K562 (cell line): ENCODE measurements at regions not wholly inside any gene's neighbourhood (a gene's known extent, or its start where the extent isn't known, plus 50 kb on each side); places are given as distances from the start of the nearest gene placed in this dataset.
"Not testable (repeated sequence)": the region's sequence is repeated elsewhere in the genome, so short reads cannot be mapped to it uniquely, and the experiment has no call there.

Source experiments
- ATAC-seq: fragments of 200-7000 bp; cut with Tn5 transposase; 3 replicates; pipeline ENCODE4 v1.9.1; 2020; ENCODE audit warnings: moderate library complexity
- BruUV-seq: library from RNA; stranded (reverse); fragments of 400-500 nt; replicated peaks from 2 replicates; lab custom pipeline; 2021; lab: Mats Ljungman, UMichigan
- CTCF ChIA-PET: fragments of 300-600 bp; formaldehyde crosslinking; extraction: SDS; loops from one replicate; lab custom pipeline; 2021; ENCODE audit warnings: low intra/inter-chr PET ratio; lab: Yijun Ruan, JAX
- POLR2A ChIA-PET: fragments of 300-600, 350-650 bp; sonication (Branson Sonifier 250); formaldehyde crosslinking; extraction: SDS; loops from one replicate; lab custom pipeline; 2021; ENCODE audit warnings: antibody characterized with exemption, inconsistent platforms; lab: Yijun Ruan, JAX
- DNase-seq, 4 experiments: peaks; one replicate each; pipeline versions ENCODE4 v3.0.0 to v3.0.0-alpha.2; 2011 to 2018; ENCODE audit warnings: low spot score in 3 of 4, mixed read lengths in 3 of 4; ENCODE audit errors: extremely low read depth in 1 of 4
- FAIRE-seq: peaks from 2 replicates; lab custom pipeline; 2011; peaks lifted over from hg19 to GRCh38; lab: Jason Lieb, UNC
- H2AFZ ChIP-seq: 2 replicates; pipeline ENCODE4 v1.6.0; 2011; ENCODE audit warnings: low read depth, low read length, control low read depth, inconsistent platforms
- H3K27ac ChIP-seq: fragments of 200-600 bp; 3 replicates; pipeline ENCODE4 v1.8.0; 2011; ENCODE audit warnings: low read depth, mild to moderate bottlenecking, control low read depth, inconsistent platforms, low read length, moderate library complexity, mixed read lengths; ENCODE audit errors: extremely low read depth
- H3K27me3 ChIP-seq, 2 experiments: fragments of 300-600 bp in 1 of 2; 2 replicates in 1 of 2; 3 replicates in 1 of 2; pipeline versions ENCODE4 v1.6.0 to v1.8.0; 2011; ENCODE audit warnings: inconsistent platforms in 2 of 2, low read length in 2 of 2, mild to moderate bottlenecking in 1 of 2, mixed read lengths in 1 of 2, moderate library complexity in 1 of 2; ENCODE audit not compliant: control insufficient read depth in 2 of 2, insufficient read depth in 2 of 2
- H3K36me3 ChIP-seq: fragments of 300-600 bp; 3 replicates; pipeline ENCODE4 v1.8.0; 2011; ENCODE audit warnings: mild to moderate bottlenecking, low read length, inconsistent platforms; ENCODE audit not compliant: control insufficient read depth, insufficient read depth
- H3K4me1 ChIP-seq, 2 experiments: fragments of 200-600 bp in 1 of 2; replicated peaks in 1 of 2; 2 replicates in 1 of 2; 3 replicates in 1 of 2; pipeline versions ENCODE4 v1.5.1 to v1.8.0; 2011; ENCODE audit warnings: inconsistent platforms in 2 of 2, low read length in 2 of 2, mild to moderate bottlenecking in 1 of 2, mixed read lengths in 1 of 2, moderate library complexity in 1 of 2; ENCODE audit not compliant: control insufficient read depth in 2 of 2, insufficient read depth in 2 of 2
- H3K4me2 ChIP-seq: 2 replicates; pipeline ENCODE4 v1.6.1; 2011; ENCODE audit warnings: low read length, control low read depth, inconsistent platforms, mixed read lengths; ENCODE audit not compliant: insufficient read depth
- H3K4me3 ChIP-seq: fragments of 200-600 bp; sonication (generic), shearing (Covaris generic); 2 replicates; pipeline ENCODE4 v1.5.1; 2016; ENCODE audit warnings: control low read depth, inconsistent platforms
- H3K79me2 ChIP-seq: fragments of 200-600 bp; 3 replicates; pipeline ENCODE4 v1.8.0; 2011; ENCODE audit warnings: low read length, inconsistent platforms; ENCODE audit not compliant: control insufficient read depth, insufficient read depth
- H3K9ac ChIP-seq, 2 experiments: 2 replicates each; pipeline versions ENCODE4 v1.6.0 to v1.6.1; 2011; ENCODE audit warnings: low read depth in 2 of 2, low read length in 2 of 2, control low read depth in 1 of 2, inconsistent platforms in 1 of 2, mild to moderate bottlenecking in 1 of 2, mixed read lengths in 1 of 2; ENCODE audit not compliant: insufficient read depth in 1 of 2
- H3K9me1 ChIP-seq: one replicate; pipeline ENCODE4 v1.6.0; 2011; ENCODE audit warnings: inconsistent platforms, mild to moderate bottlenecking, low read length, moderate library complexity; ENCODE audit not compliant: control insufficient read depth, insufficient read depth
- H3K9me3 ChIP-seq: replicated peaks from 2 replicates; pipeline ENCODE4 v1.5.1; 2011; ENCODE audit warnings: low read depth, low read length, inconsistent platforms; ENCODE audit not compliant: control insufficient read depth, insufficient read depth
- H4K20me1 ChIP-seq: replicated peaks from 2 replicates; pipeline ENCODE4 v1.6.1; 2011; ENCODE audit warnings: low read length, inconsistent platforms, mixed read lengths; ENCODE audit not compliant: control insufficient read depth, insufficient read depth
- ARHGAP35 ChIP-seq: fragments of 450-650 bp; IDR thresholded peaks from 2 replicates; pipeline ENCODE4 v1.6.1; 2018; ENCODE audit not compliant: partially characterized antibody
- ATF7 ChIP-seq: fragments of 450-650 bp; IDR thresholded peaks from 2 replicates; pipeline ENCODE4 v1.7.1; 2014; ENCODE audit warnings: mild to moderate bottlenecking, moderate library complexity
- ELF1 ChIP-seq: fragments of 200-800 bp; sonication (Bioruptor generic); IDR thresholded peaks from 2 replicates; pipeline ENCODE4 v1.6.1; 2016; ENCODE audit warnings: missing genetic modification characterization, missing compliant biosample characterization
- EP400 ChIP-seq: fragments of 450-650 bp; IDR thresholded peaks from 2 replicates; pipeline ENCODE4 v1.6.1; 2017; ENCODE audit warnings: antibody characterized with exemption, mild to moderate bottlenecking, moderate library complexity
- L3MBTL2 ChIP-seq: fragments of 450-650 bp; IDR thresholded peaks from 2 replicates; pipeline ENCODE4 v1.6.1; 2016; ENCODE audit warnings: mild to moderate bottlenecking, moderate library complexity
- MAFF ChIP-seq: IDR thresholded peaks from 2 replicates; pipeline ENCODE4 v1.6.1; 2012; ENCODE audit warnings: low read length, improper control_type of control experiment
- POLR2A ChIP-seq: fragments of 450-650 bp; conservative IDR thresholded peaks from 2 replicates; pipeline ENCODE4 v1.6.1; 2016
- POLR2B ChIP-seq: fragments of 450-650 bp; IDR thresholded peaks from 2 replicates; pipeline ENCODE4 v1.6.1; 2018; ENCODE audit warnings: low read depth; ENCODE audit not compliant: partially characterized antibody
- POLR2H ChIP-seq: IDR thresholded peaks from 2 replicates; pipeline ENCODE4 v1.6.1; 2016; ENCODE audit warnings: missing genetic modification characterization, low read depth, mild to moderate bottlenecking, control low read depth, missing compliant biosample characterization, moderate library complexity
- RBM25 ChIP-seq: fragments of 200-400 bp; formaldehyde crosslinking; IDR thresholded peaks from 2 replicates; pipeline ENCODE4 v1.6.1; 2018; ENCODE audit warnings: low read length, low read depth, moderate library complexity; ENCODE audit not compliant: severe bottlenecking
- SUPT5H ChIP-seq: fragments of 450-650 bp; IDR thresholded peaks from 2 replicates; pipeline ENCODE4 v1.6.1; 2016
- TAF1 ChIP-seq: IDR thresholded peaks from 2 replicates; pipeline ENCODE4 v1.6.1; 2011; ENCODE audit warnings: mild to moderate bottlenecking, low read length, moderate library complexity; ENCODE audit not compliant: insufficient read depth, control insufficient read depth, severe bottlenecking; ENCODE audit errors: extremely low read depth
- TBP ChIP-seq: optimal IDR thresholded peaks from 2 replicates; pipeline ENCODE3; 2011; ENCODE audit warnings: low read depth, low read length, improper control_type of control experiment
- ZNF766 ChIP-seq: fragments of 200-800 bp; sonication (Bioruptor generic); conservative IDR thresholded peaks from 2 replicates; pipeline ENCODE4 v1.6.1; 2016; ENCODE audit warnings: missing genetic modification characterization, missing compliant biosample characterization
- WGBS: fragments of 100-300 bp; shearing (Covaris generic); methylation state at CpG from one replicate; pipeline ENCODE4 v1.1.6; 2016; ENCODE audit warnings: low coverage, mixed read lengths; ENCODE audit not compliant: insufficient coverage; ENCODE audit errors: missing lambda C conversion rate; 5-methylcytosine and 5-hydroxymethylcytosine counted together
- in situ Hi-C: fragments of 300-500 bp; cut with MboI; formaldehyde crosslinking; loops from 4 replicates; pipeline ENCODE4 v1.15.0; 2018; ENCODE audit warnings: inconsistent platforms, mixed read lengths
- intact Hi-C: fragments of 100-400 bp; cut with micrococcal nuclease; formaldehyde crosslinking; loops from 2 replicates; pipeline ENCODE4 v1.14.2; 2022
- TF ChIP-seq, protein P1 (sequence below): fragments of 450-650 bp; IDR thresholded peaks from 2 replicates; pipeline ENCODE4 v1.6.1; 2014; ENCODE audit warnings: low read depth, mild to moderate bottlenecking, moderate library complexity, borderline replicate concordance
- TF ChIP-seq, protein P2 (sequence below): fragments of 450-650 bp; IDR thresholded peaks from 2 replicates; pipeline ENCODE4 v1.6.1; 2016
- TF ChIP-seq, protein P3 (sequence below): fragments of 150-350 bp; conservative IDR thresholded peaks from 2 replicates; pipeline ENCODE4 v1.6.1; 2014; ENCODE audit warnings: low read length

DNA sequence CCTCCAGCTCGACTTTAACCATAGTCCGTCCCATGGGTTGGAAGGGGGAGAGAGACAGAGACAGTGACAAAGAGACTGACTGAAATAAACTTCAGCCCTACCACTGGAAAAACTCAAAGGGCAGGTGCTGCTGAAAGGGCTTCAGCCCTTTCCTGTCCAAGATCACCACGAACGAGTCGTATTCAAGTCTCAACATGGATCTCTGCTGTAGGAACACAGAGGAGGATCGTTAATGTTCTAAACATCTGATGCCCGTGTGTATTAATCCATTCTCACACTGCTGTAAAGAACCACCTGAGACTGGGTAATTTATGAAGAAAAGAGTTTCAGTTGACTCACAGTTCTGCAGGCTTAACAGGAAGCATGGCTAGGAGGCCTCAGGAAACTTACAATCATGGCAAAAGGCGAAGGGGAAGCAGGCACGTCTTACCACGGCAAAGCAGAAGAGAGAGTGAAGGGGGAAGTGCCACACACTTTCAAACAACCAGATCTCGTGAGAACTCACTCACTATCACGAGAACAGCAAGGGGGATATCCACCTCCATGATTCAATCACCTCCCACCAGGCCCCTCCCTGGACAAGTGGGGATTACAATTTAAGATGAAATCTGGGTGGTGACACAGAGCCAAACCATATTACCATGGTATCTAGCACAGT lies 56.8 kb upstream of the IRX5 start:
- H3K9me3 ChIP-seq, CTCF ChIA-PET, H3K4me1 ChIP-seq, intact Hi-C loops, H3K27me3 ChIP-seq, H3K79me2 ChIP-seq, H3K9me1 ChIP-seq, in situ Hi-C loops, H4K20me1 ChIP-seq, FAIRE-seq: not testable (repeated sequence)
- Histone ChIP-seq H2AFZ (peak overlapping the region; percentile 91), H3K36me3 (peaks cover 23% of the 10 kb centered on the region; the same call in 1 of the 3 replicates), H3K4me2 (peak overlapping the region; percentile 80), H3K4me3 (peak overlapping the region; percentile 45), H3K27ac (peak overlapping the region; percentile 61; the same call in 2 of the 3 replicates), H3K9ac (peak overlapping the region; percentile 47 to 70; a peak in 3 of 4 replicates)
- ATAC-seq (peak; percentile 85), DNase-seq (peak in 1 of 4 experiments; percentile 54)
- POLR2A ChIA-PET, result interaction anchor here (0.6 to 1.1 kb wide), 3 partner anchors 11 to 1132 kb away, joined by 3 to 5 read pairs (median 4); no protein-coding TSS in a partner anchor
- 2% methylated on average over 12 of the region's 12 CpGs for WGBS
- TSS peak; percentile 69 for BruUV-seq
- TF ChIP-seq MAFF, result peak; percentile 32; the same call in 1 of the 2 replicates
- TF ChIP-seq, protein P1, sequence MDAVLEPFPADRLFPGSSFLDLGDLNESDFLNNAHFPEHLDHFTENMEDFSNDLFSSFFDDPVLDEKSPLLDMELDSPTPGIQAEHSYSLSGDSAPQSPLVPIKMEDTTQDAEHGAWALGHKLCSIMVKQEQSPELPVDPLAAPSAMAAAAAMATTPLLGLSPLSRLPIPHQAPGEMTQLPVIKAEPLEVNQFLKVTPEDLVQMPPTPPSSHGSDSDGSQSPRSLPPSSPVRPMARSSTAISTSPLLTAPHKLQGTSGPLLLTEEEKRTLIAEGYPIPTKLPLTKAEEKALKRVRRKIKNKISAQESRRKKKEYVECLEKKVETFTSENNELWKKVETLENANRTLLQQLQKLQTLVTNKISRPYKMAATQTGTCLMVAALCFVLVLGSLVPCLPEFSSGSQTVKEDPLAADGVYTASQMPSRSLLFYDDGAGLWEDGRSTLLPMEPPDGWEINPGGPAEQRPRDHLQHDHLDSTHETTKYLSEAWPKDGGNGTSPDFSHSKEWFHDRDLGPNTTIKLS, result peak; percentile 52; the same call in 1 of the 2 replicates
- TF ChIP-seq ARHGAP35, result peak; percentile 60
- peak; percentile 42; the same call in 1 of the 2 replicates for TF ChIP-seq EP400
- peak; percentile 24; the same call in 1 of the 2 replicates for TF ChIP-seq ATF7
- peak; percentile 16 for TF ChIP-seq TBP
- TF ChIP-seq, protein P2, sequence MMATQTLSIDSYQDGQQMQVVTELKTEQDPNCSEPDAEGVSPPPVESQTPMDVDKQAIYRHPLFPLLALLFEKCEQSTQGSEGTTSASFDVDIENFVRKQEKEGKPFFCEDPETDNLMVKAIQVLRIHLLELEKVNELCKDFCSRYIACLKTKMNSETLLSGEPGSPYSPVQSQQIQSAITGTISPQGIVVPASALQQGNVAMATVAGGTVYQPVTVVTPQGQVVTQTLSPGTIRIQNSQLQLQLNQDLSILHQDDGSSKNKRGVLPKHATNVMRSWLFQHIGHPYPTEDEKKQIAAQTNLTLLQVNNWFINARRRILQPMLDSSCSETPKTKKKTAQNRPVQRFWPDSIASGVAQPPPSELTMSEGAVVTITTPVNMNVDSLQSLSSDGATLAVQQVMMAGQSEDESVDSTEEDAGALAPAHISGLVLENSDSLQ, result peak; percentile 22; the same call in 1 of the 2 replicates
- 0 out of 2 replicates have a peak, but pooled peaks have one; percentile 16 for TF ChIP-seq L3MBTL2
- peak; percentile 54 for TF ChIP-seq RBM25
- TF ChIP-seq POLR2A, result peak; percentile 83
- peak; percentile 52; the same call in 1 of the 2 replicates for TF ChIP-seq ELF1 (tag)
- TF ChIP-seq, protein P3, sequence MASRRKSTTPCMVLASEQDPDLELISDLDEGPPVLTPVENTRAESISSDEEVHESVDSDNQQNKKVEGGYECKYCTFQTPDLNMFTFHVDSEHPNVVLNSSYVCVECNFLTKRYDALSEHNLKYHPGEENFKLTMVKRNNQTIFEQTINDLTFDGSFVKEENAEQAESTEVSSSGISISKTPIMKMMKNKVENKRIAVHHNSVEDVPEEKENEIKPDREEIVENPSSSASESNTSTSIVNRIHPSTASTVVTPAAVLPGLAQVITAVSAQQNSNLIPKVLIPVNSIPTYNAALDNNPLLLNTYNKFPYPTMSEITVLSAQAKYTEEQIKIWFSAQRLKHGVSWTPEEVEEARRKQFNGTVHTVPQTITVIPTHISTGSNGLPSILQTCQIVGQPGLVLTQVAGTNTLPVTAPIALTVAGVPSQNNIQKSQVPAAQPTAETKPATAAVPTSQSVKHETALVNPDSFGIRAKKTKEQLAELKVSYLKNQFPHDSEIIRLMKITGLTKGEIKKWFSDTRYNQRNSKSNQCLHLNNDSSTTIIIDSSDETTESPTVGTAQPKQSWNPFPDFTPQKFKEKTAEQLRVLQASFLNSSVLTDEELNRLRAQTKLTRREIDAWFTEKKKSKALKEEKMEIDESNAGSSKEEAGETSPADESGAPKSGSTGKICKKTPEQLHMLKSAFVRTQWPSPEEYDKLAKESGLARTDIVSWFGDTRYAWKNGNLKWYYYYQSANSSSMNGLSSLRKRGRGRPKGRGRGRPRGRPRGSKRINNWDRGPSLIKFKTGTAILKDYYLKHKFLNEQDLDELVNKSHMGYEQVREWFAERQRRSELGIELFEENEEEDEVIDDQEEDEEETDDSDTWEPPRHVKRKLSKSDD, result 0 out of 2 replicates have a peak, but pooled peaks have one; percentile 19
- peak; percentile 84 for TF ChIP-seq POLR2B
- peak; percentile 47; the same call in 1 of the 2 replicates for TF ChIP-seq POLR2H (tag)
- TF ChIP-seq ZNF766, result 0 out of 2 replicates have a peak, but pooled peaks have one; percentile 47
- peak; percentile 74 for TF ChIP-seq TAF1
- peak; percentile 78 for TF ChIP-seq SUPT5H
